SK-N-SH treated with all-trans-retinoic acid at 6 μM for 48 hours (cell line): ENCODE measurements at regions not wholly inside any gene's neighbourhood (a gene's known extent, or its start where the extent isn't known, plus 50 kb on each side); places are given as distances from the start of the nearest gene placed in this dataset.

ENCODE experiments used
- ATAC-seq: fragments of 200-7000 bp; cut with Tn5 transposase; 3 replicates; pipeline ENCODE4 v1.9.1; 2020; ENCODE audit warnings: mild to moderate bottlenecking, moderate library complexity
- ARNTL ChIP-seq: fragments of 450-650 bp; formaldehyde crosslinking; IDR thresholded peaks from 2 replicates; pipeline ENCODE4 v1.5.0; 2020; ENCODE audit warnings: low read depth, mild to moderate bottlenecking, moderate library complexity, borderline replicate concordance
- BACH2 ChIP-seq: fragments of 250-450 bp; sonication (Bioruptor Pico); IDR thresholded peaks from 2 replicates; pipeline ENCODE4 v1.9.0; 2021; ENCODE audit warnings: mild to moderate bottlenecking, borderline replicate concordance
- CSDC2 ChIP-seq: fragments of 250-450 bp; sonication (Bioruptor Pico); IDR thresholded peaks from 2 replicates; pipeline ENCODE4 v1.5.0; 2020; ENCODE audit warnings: mild to moderate bottlenecking, moderate library complexity
- ESRRG ChIP-seq: fragments of 250-450 bp; sonication (Bioruptor Pico); IDR thresholded peaks from 2 replicates; pipeline ENCODE4 v1.6.1; 2021; ENCODE audit warnings: mild to moderate bottlenecking
- GLIS3 ChIP-seq: fragments of 250-450 bp; sonication (Bioruptor Pico); IDR thresholded peaks from 2 replicates; pipeline ENCODE4 v1.5.0; 2020; ENCODE audit warnings: mild to moderate bottlenecking, moderate library complexity
- ISL1 ChIP-seq: fragments of 250-450 bp; sonication (Bioruptor Pico); IDR thresholded peaks from 2 replicates; pipeline ENCODE4 v2.1.2; 2022; ENCODE audit warnings: mild to moderate bottlenecking, moderate library complexity
- OSR1 ChIP-seq: fragments of 250-450 bp; sonication (Bioruptor Pico); IDR thresholded peaks from 2 replicates; pipeline ENCODE4 v1.8.0; 2022; ENCODE audit warnings: moderate library complexity, mild to moderate bottlenecking, inconsistent platforms
- PPARA ChIP-seq: fragments of 250-450 bp; sonication (Bioruptor Pico); IDR thresholded peaks from 2 replicates; pipeline ENCODE4 v1.5.0; 2020; ENCODE audit warnings: mild to moderate bottlenecking, borderline replicate concordance
- RARB ChIP-seq: fragments of 250-450 bp; sonication (Bioruptor Pico); IDR thresholded peaks from 2 replicates; pipeline ENCODE4 v1.8.0; 2021; ENCODE audit warnings: mild to moderate bottlenecking, moderate library complexity
- SNAI2 ChIP-seq: fragments of 250-450 bp; sonication (Bioruptor Pico); IDR thresholded peaks from 2 replicates; pipeline ENCODE4 v1.5.0; 2020; ENCODE audit warnings: mild to moderate bottlenecking, moderate library complexity
- TCF4 ChIP-seq: fragments of 250-450 bp; sonication (Bioruptor Pico); IDR thresholded peaks from 2 replicates; pipeline ENCODE4 v1.8.0; 2021; ENCODE audit warnings: mild to moderate bottlenecking, moderate library complexity, borderline replicate concordance
- TOX ChIP-seq: fragments of 250-450 bp; sonication (Bioruptor Pico); IDR thresholded peaks from 2 replicates; pipeline ENCODE4 v1.8.0; 2021; ENCODE audit warnings: mild to moderate bottlenecking, moderate library complexity, borderline replicate concordance
- ZFP3 ChIP-seq: fragments of 250-450 bp; sonication (Bioruptor Pico); IDR thresholded peaks from 2 replicates; pipeline ENCODE4 v1.5.0; 2020; ENCODE audit warnings: mild to moderate bottlenecking, moderate library complexity
- ZFP30 ChIP-seq: fragments of 450-650 bp; formaldehyde crosslinking; IDR thresholded peaks from 2 replicates; pipeline ENCODE4 v1.5.0; 2022; ENCODE audit warnings: mild to moderate bottlenecking, moderate library complexity
- ZNF565 ChIP-seq: fragments of 450-650 bp; formaldehyde crosslinking; conservative IDR thresholded peaks from 2 replicates; pipeline ENCODE4 v1.5.0; 2020; ENCODE audit warnings: low read depth, mild to moderate bottlenecking, moderate library complexity
- ZNF70 ChIP-seq: fragments of 450-650 bp; formaldehyde crosslinking; IDR thresholded peaks from 2 replicates; pipeline ENCODE4 v1.5.0; 2020; ENCODE audit warnings: mild to moderate bottlenecking, moderate library complexity
- ZNF8 ChIP-seq: fragments of 450-650 bp; formaldehyde crosslinking; IDR thresholded peaks from 2 replicates; pipeline ENCODE4 v1.5.0; 2020; ENCODE audit warnings: mild to moderate bottlenecking, moderate library complexity
- TF ChIP-seq, protein P1 (sequence below): fragments of 250-450 bp; sonication (Bioruptor Pico); IDR thresholded peaks from 2 replicates; pipeline ENCODE4 v1.5.0; 2020; ENCODE audit warnings: mild to moderate bottlenecking, moderate library complexity
- TF ChIP-seq, protein P2 (sequence below): fragments of 250-450 bp; sonication (Bioruptor Pico); IDR thresholded peaks from 2 replicates; pipeline ENCODE4 v1.5.1; 2021; ENCODE audit warnings: mild to moderate bottlenecking, moderate library complexity
- TF ChIP-seq, protein P3 (sequence below): fragments of 250-450 bp; sonication (Bioruptor Pico); IDR thresholded peaks from 2 replicates; pipeline ENCODE4 v1.5.1; 2020; ENCODE audit warnings: low read depth, mild to moderate bottlenecking, moderate library complexity
- TF ChIP-seq, protein P4 (sequence below): fragments of 250-450 bp; sonication (Bioruptor Pico); IDR thresholded peaks from 2 replicates; pipeline ENCODE4 v1.8.0; 2020; ENCODE audit warnings: mild to moderate bottlenecking, moderate library complexity, borderline replicate concordance

DNA sequence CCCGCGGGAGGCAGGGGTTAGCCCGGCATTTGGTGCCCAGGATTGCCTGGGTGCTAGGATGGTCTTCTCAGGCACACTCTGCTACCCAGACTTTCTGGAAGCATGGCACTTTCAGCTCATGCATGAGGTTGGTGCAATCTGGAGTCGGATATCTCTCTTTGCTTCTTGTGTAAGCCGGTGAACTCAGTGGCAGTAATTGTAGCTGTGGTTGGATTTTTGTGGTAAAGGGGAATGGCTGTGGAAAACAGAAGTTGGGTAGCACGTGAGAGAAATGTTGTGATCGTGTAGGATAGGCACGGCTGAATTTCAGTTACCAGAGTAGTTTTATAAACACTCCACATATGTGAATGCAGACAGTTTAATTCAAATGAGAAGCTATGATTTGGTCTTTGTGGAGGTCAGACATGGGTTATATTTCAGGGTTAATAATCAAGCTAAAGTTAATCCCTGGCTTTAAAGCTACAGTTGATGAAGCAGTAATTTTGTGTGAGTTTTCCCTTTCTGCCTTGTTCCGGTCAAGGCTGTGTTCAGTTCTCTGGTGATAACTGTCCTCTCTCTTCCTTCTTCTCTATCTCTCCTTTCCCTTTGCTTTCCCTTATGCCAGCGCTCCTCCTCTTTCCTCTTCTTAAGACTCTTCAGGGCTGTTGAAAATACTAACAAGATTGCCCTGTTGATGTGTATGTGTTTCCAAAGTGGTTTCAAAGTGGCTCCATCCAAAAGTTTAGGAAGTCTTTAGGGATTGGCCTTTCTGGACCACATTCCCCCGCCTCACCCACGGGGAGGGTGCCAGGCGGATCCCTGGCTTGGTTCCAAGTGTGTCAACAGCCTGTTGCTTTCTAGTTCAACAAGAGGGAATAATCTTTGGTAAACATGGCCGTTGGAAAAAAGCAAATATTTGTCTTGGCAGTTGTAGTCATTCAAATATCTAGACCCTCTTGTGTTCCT, 404.6 kb upstream of the C2CD4B start:
- ATAC-seq: no peak
- TF ChIP-seq TCF4 (CRISPR knock-in tag) (no peak), GLIS3 (CRISPR knock-in tag) (no peak)
- TF ChIP-seq, protein P1, sequence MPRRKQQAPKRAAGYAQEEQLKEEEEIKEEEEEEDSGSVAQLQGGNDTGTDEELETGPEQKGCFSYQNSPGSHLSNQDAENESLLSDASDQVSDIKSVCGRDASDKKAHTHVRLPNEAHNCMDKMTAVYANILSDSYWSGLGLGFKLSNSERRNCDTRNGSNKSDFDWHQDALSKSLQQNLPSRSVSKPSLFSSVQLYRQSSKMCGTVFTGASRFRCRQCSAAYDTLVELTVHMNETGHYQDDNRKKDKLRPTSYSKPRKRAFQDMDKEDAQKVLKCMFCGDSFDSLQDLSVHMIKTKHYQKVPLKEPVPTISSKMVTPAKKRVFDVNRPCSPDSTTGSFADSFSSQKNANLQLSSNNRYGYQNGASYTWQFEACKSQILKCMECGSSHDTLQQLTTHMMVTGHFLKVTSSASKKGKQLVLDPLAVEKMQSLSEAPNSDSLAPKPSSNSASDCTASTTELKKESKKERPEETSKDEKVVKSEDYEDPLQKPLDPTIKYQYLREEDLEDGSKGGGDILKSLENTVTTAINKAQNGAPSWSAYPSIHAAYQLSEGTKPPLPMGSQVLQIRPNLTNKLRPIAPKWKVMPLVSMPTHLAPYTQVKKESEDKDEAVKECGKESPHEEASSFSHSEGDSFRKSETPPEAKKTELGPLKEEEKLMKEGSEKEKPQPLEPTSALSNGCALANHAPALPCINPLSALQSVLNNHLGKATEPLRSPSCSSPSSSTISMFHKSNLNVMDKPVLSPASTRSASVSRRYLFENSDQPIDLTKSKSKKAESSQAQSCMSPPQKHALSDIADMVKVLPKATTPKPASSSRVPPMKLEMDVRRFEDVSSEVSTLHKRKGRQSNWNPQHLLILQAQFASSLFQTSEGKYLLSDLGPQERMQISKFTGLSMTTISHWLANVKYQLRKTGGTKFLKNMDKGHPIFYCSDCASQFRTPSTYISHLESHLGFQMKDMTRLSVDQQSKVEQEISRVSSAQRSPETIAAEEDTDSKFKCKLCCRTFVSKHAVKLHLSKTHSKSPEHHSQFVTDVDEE: no peak

DNA sequence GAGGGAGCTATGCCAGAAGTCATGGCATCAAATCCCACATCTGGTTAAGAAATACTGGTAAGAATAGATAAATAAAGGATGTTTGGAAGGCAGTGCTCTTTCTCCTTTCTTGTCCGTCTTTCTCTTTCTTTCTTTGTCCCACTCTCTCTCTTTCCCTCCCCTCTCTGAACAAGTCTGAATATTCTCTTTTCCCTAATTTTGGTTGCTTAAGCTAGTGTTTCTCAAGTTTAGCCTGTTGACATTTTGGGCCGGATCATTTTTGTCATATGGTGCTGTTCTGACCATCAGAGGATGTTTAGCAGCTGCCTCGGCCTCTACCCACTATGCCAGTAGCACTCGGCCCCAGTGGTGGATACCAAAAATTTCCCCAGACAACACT, 405.3 kb upstream of the C2CD4B start:
- ATAC-seq: no peak
- no peak for TF ChIP-seq SNAI2 (CRISPR knock-in tag)
- TF ChIP-seq ARNTL: no peak
- TF ChIP-seq, protein P2, sequence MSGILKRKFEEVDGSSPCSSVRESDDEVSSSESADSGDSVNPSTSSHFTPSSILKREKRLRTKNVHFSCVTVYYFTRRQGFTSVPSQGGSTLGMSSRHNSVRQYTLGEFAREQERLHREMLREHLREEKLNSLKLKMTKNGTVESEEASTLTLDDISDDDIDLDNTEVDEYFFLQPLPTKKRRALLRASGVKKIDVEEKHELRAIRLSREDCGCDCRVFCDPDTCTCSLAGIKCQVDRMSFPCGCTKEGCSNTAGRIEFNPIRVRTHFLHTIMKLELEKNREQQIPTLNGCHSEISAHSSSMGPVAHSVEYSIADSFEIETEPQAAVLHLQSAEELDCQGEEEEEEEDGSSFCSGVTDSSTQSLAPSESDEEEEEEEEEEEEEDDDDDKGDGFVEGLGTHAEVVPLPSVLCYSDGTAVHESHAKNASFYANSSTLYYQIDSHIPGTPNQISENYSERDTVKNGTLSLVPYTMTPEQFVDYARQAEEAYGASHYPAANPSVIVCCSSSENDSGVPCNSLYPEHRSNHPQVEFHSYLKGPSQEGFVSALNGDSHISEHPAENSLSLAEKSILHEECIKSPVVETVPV (CRISPR knock-in tag): no peak
- no peak for TF ChIP-seq ESRRG (CRISPR knock-in tag)
- no peak for TF ChIP-seq RARB (CRISPR knock-in tag)
- no peak for TF ChIP-seq CSDC2 (CRISPR knock-in tag)
- no peak for TF ChIP-seq ZFP30

DNA sequence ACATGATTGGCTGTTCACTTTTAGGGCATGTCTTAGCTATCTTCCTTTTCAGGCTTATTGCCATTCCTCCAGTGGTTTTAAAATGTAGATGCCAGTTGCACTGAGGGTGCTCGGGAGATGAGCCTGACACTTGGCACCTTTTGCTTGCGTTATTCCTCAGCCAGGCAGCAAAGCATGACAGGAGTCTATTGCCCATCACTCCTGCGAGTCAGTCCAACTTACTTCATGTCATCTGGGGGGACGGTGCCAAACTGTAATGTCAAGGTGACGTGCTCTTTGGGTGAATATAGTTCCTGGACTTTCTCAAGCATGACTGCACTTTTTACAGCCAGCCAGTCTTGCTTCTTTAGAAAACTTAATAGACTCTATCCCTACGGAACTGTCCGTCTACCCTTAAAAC, 406.0 kb upstream of the C2CD4B start:
- TF ChIP-seq PPARA (CRISPR knock-in tag) (no peak), ISL1 (CRISPR knock-in tag) (no peak), BACH2 (no peak), ZNF565 (CRISPR knock-in tag) (no peak), ZNF70 (CRISPR knock-in tag) (no peak)
- TF ChIP-seq, protein P2 (CRISPR knock-in tag): no peak
- no peak for ATAC-seq

DNA sequence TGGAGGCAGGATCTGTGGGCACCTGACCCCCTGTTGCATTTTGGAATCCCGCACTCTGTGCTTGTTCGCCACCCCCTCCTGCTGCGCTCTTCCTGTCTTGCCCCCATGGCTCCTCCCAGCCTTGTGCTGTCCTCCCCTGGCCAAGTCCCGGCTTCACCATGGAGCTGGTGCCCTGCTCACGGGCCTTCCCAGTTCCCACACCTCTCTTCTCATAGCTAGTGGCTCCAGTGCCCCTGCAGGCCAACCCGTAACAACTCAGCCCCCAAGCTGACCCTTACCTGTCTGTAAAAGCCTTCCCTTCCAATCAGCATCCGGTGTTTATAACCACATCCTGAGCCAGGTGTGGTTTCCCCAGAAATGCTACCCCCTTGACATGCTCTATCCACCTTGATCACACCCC, 407.7 kb upstream of the C2CD4B start:
- TF ChIP-seq BACH2 (no peak), ZNF70 (CRISPR knock-in tag) (no peak), ZFP3 (CRISPR knock-in tag) (no peak), OSR1 (CRISPR knock-in tag) (no peak), GLIS3 (CRISPR knock-in tag) (no peak), ISL1 (CRISPR knock-in tag) (no peak), ARNTL (no peak), ZFP30 (no peak), ESRRG (CRISPR knock-in tag) (no peak), ZNF565 (CRISPR knock-in tag) (no peak), SNAI2 (CRISPR knock-in tag) (no peak), RARB (CRISPR knock-in tag) (no peak), TOX (CRISPR knock-in tag) (no peak)
- TF ChIP-seq, protein P3, sequence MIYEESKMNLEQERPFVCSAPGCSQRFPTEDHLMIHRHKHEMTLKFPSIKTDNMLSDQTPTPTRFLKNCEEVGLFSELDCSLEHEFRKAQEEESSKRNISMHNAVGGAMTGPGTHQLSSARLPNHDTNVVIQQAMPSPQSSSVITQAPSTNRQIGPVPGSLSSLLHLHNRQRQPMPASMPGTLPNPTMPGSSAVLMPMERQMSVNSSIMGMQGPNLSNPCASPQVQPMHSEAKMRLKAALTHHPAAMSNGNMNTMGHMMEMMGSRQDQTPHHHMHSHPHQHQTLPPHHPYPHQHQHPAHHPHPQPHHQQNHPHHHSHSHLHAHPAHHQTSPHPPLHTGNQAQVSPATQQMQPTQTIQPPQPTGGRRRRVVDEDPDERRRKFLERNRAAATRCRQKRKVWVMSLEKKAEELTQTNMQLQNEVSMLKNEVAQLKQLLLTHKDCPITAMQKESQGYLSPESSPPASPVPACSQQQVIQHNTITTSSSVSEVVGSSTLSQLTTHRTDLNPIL (CRISPR knock-in tag): no peak
- no peak for ATAC-seq

DNA sequence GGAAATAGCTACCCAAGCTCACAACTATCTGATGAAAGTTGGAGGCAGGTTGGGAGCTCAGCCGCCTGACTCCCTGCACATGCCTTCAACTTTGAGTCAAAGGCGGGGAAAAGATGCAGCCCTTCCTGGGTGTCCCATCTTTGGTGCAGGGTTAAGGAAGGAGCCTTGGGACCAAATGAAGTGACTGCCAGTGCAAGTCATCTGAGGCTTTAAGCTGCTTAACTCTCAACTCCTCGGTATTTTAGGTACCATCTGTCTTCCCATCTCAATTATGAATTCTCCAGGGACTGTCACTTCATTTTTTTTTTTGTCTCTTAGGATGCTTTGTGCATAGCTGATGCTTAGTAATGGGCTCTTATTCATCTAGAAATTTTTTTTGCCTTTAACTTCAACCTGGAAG, 408.8 kb upstream of the C2CD4B start:
- ATAC-seq: no peak
- TF ChIP-seq ESRRG (CRISPR knock-in tag): no peak
- TF ChIP-seq, protein P1: no peak
- TF ChIP-seq RARB (CRISPR knock-in tag): no peak
- TF ChIP-seq ZNF8 (CRISPR knock-in tag): no peak
- TF ChIP-seq TCF4 (CRISPR knock-in tag): no peak
- TF ChIP-seq ISL1 (CRISPR knock-in tag): no peak
- no peak for TF ChIP-seq BACH2
- TF ChIP-seq ARNTL: no peak
- TF ChIP-seq ZFP3 (CRISPR knock-in tag): no peak
- no peak for TF ChIP-seq ZNF565 (CRISPR knock-in tag)
- TF ChIP-seq, protein P4, sequence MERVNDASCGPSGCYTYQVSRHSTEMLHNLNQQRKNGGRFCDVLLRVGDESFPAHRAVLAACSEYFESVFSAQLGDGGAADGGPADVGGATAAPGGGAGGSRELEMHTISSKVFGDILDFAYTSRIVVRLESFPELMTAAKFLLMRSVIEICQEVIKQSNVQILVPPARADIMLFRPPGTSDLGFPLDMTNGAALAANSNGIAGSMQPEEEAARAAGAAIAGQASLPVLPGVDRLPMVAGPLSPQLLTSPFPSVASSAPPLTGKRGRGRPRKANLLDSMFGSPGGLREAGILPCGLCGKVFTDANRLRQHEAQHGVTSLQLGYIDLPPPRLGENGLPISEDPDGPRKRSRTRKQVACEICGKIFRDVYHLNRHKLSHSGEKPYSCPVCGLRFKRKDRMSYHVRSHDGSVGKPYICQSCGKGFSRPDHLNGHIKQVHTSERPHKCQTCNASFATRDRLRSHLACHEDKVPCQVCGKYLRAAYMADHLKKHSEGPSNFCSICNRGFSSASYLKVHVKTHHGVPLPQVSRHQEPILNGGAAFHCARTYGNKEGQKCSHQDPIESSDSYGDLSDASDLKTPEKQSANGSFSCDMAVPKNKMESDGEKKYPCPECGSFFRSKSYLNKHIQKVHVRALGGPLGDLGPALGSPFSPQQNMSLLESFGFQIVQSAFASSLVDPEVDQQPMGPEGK (CRISPR knock-in tag): no peak
